Loucy (cell line): ENCODE measurements at regions not wholly inside any gene's neighbourhood (a gene's known extent, or its start where the extent isn't known, plus 50 kb on each side); places are given as distances from the start of the nearest gene placed in this dataset.

Experiments
- EZH2phosphoT487 ChIP-seq: fragments of 200-600 bp; IDR thresholded peaks from 2 replicates; pipeline ENCODE4 v1.6.1; 2018; ENCODE audit warnings: antibody characterized with exemption, mild to moderate bottlenecking, moderate library complexity, borderline replicate concordance
- TF ChIP-seq, protein P1 (sequence below): fragments of 200-600 bp; sonication (generic); conservative IDR thresholded peaks from 2 replicates; pipeline ENCODE4 v1.5.1; 2014; ENCODE audit warnings: mild to moderate bottlenecking, antibody characterized with exemption, low read length

DNA sequence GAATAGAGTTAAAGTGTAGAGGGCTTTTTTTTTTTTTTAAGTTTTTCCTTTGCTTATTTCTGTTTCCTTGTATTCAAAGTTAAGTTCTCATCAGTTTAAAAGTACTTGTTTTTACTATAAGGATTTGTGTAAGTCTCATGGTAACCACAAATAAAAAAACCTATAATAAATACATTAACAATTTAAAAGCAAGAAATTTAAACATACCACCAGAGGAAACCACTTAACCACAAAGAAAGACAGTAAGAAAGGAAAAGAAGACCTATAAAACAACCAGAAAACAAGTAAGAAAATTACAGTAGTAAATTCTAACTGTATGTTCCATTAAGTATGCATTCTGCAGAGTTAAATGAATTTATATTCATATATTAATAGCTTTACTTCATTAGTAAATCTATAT, 999.1 kb upstream of the ATXN8OS start:
- TF ChIP-seq, protein P1, sequence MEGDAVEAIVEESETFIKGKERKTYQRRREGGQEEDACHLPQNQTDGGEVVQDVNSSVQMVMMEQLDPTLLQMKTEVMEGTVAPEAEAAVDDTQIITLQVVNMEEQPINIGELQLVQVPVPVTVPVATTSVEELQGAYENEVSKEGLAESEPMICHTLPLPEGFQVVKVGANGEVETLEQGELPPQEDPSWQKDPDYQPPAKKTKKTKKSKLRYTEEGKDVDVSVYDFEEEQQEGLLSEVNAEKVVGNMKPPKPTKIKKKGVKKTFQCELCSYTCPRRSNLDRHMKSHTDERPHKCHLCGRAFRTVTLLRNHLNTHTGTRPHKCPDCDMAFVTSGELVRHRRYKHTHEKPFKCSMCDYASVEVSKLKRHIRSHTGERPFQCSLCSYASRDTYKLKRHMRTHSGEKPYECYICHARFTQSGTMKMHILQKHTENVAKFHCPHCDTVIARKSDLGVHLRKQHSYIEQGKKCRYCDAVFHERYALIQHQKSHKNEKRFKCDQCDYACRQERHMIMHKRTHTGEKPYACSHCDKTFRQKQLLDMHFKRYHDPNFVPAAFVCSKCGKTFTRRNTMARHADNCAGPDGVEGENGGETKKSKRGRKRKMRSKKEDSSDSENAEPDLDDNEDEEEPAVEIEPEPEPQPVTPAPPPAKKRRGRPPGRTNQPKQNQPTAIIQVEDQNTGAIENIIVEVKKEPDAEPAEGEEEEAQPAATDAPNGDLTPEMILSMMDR: no peak
- no peak for TF ChIP-seq EZH2phosphoT487
